Activated CD4-positive, alpha-beta memory T cell treated with anti-CD3 and anti-CD28 coated beads for 36 hours (primary cell): ENCODE measurements at regions not wholly inside any gene's neighbourhood (a gene's known extent, or its start where the extent isn't known, plus 50 kb on each side); places are given as distances from the start of the nearest gene placed in this dataset.

Experiments used
- CTCF ChIA-PET: fragments of 350-600 bp; sonication (Branson Sonifier 250); formaldehyde crosslinking; loops from one replicate; lab custom pipeline; 2021; ENCODE audit warnings: antibody characterized with exemption, inconsistent platforms; lab: Charles Lee
- POLR2A ChIA-PET: fragments of 350-600 bp; sonication (Branson Sonifier 250); formaldehyde crosslinking; loops from one replicate; lab custom pipeline; 2021; ENCODE audit warnings: antibody characterized with exemption; lab: Charles Lee
- DNase-seq: peaks from one replicate; pipeline ENCODE4 v3.0.0-alpha.2; 2020
- H3K27ac Mint-ChIP-seq: one replicate; pipeline ENCODE4 v1.8.0; 2021; ENCODE audit warnings: mixed read lengths
- H3K27me3 Mint-ChIP-seq: one replicate; pipeline ENCODE4 v1.8.0; 2021; ENCODE audit warnings: mixed read lengths
- H3K36me3 Mint-ChIP-seq: one replicate; pipeline ENCODE4 v1.8.0; 2021; ENCODE audit warnings: mixed read lengths
- H3K4me1 Mint-ChIP-seq: one replicate; pipeline ENCODE4 v1.8.0; 2021; ENCODE audit warnings: low read depth, mixed read lengths
- H3K4me3 Mint-ChIP-seq: one replicate; pipeline ENCODE4 v1.8.0; 2021; ENCODE audit warnings: mild to moderate bottlenecking, mixed read lengths
- H3K9me3 Mint-ChIP-seq: one replicate; pipeline ENCODE4 v1.8.0; 2021; ENCODE audit warnings: mixed read lengths
- intact Hi-C: fragments of 100-400 bp; cut with micrococcal nuclease; formaldehyde crosslinking; loops from one replicate; pipeline ENCODE4 v1.15.1; 2023

- intact Hi-C loops: no loop called here
- POLR2A ChIA-PET: no interaction called here
- Mint-ChIP-seq H3K4me3 (no peak overlapping the region), H3K9me3 (peaks cover 2% of the 10 kb centered on the region), H3K36me3 (no peaks in the 10 kb centered on the region), H3K4me1 (no peaks in the 10 kb centered on the region), H3K27me3 (no peaks in the 10 kb centered on the region), H3K27ac (no peak overlapping the region)
- CTCF ChIA-PET: no interaction called here
- no peak for DNase-seq
Measured at GRCh38 chr4:67048530-67048929, 496.8 kb downstream of the CENPC start.

GRCh38 chr4:67040315-67040714 is 505.0 kb downstream of the CENPC start:
- H3K36me3 Mint-ChIP-seq: no peaks in the 10 kb centered on the region
- H3K27me3 Mint-ChIP-seq: no peaks in the 10 kb centered on the region
- H3K9me3 Mint-ChIP-seq: peaks cover 2% of the 10 kb centered on the region
- no peak overlapping the region for H3K27ac Mint-ChIP-seq
- DNase-seq: no peak
- H3K4me3 Mint-ChIP-seq: no peak overlapping the region
- ChIA-PET CTCF (no interaction called here), POLR2A (no interaction called here)
- H3K4me1 Mint-ChIP-seq: no peaks in the 10 kb centered on the region
- intact Hi-C loops: no loop called here

- peaks cover 2% of the 10 kb centered on the region for H3K9me3 Mint-ChIP-seq
- intact Hi-C loops: no loop called here
- DNase-seq: no peak
- no peak overlapping the region for H3K4me3 Mint-ChIP-seq
- H3K36me3 Mint-ChIP-seq: no peaks in the 10 kb centered on the region
- H3K27ac Mint-ChIP-seq: no peak overlapping the region
- no peaks in the 10 kb centered on the region for H3K27me3 Mint-ChIP-seq
- ChIA-PET POLR2A (no interaction called here), CTCF (no interaction called here)
- H3K4me1 Mint-ChIP-seq: no peaks in the 10 kb centered on the region
Measured at GRCh38 chr4:67038228-67038566, 507.1 kb downstream of the CENPC start.

GRCh38 chr4:67037504-67038227 is 507.6 kb downstream of the CENPC start:
- ChIA-PET CTCF (no interaction called here), POLR2A (no interaction called here)
- no peaks in the 10 kb centered on the region for H3K27me3 Mint-ChIP-seq
- DNase-seq: no peak
- peaks cover 2% of the 10 kb centered on the region for H3K9me3 Mint-ChIP-seq
- intact Hi-C loops: no loop called here
- H3K4me1 Mint-ChIP-seq: no peaks in the 10 kb centered on the region
- H3K36me3 Mint-ChIP-seq: no peaks in the 10 kb centered on the region
- no peak overlapping the region for H3K27ac Mint-ChIP-seq
- no peak overlapping the region for H3K4me3 Mint-ChIP-seq

- no peak overlapping the region for H3K27ac Mint-ChIP-seq
- no peak overlapping the region for H3K4me3 Mint-ChIP-seq
- peaks cover 2% of the 10 kb centered on the region for H3K9me3 Mint-ChIP-seq
- POLR2A ChIA-PET: no interaction called here
- no peak for DNase-seq
- intact Hi-C loops: no loop called here
- H3K27me3 Mint-ChIP-seq: no peaks in the 10 kb centered on the region
- H3K36me3 Mint-ChIP-seq: no peaks in the 10 kb centered on the region
- no peaks in the 10 kb centered on the region for H3K4me1 Mint-ChIP-seq
- CTCF ChIA-PET: no interaction called here
Measured at GRCh38 chr4:67036791-67037190, 508.5 kb downstream of the CENPC start.

GRCh38 chr4:67035986-67036385 is 509.3 kb downstream of the CENPC start:
- peaks cover 2% of the 10 kb centered on the region for H3K9me3 Mint-ChIP-seq
- ChIA-PET POLR2A (no interaction called here), CTCF (no interaction called here)
- no peaks in the 10 kb centered on the region for H3K27me3 Mint-ChIP-seq
- H3K4me1 Mint-ChIP-seq: no peaks in the 10 kb centered on the region
- H3K4me3 Mint-ChIP-seq: no peak overlapping the region
- no peak overlapping the region for H3K27ac Mint-ChIP-seq
- intact Hi-C loops: no loop called here
- DNase-seq: no peak
- no peaks in the 10 kb centered on the region for H3K36me3 Mint-ChIP-seq

- no peak overlapping the region for H3K4me3 Mint-ChIP-seq
- ChIA-PET POLR2A (no interaction called here), CTCF (no interaction called here)
- no peaks in the 10 kb centered on the region for H3K27me3 Mint-ChIP-seq
- H3K9me3 Mint-ChIP-seq: peaks cover 2% of the 10 kb centered on the region
- H3K36me3 Mint-ChIP-seq: no peaks in the 10 kb centered on the region
- H3K27ac Mint-ChIP-seq: no peak overlapping the region
- intact Hi-C loops: no loop called here
- no peak for DNase-seq
- no peaks in the 10 kb centered on the region for H3K4me1 Mint-ChIP-seq
Measured at GRCh38 chr4:67035501-67035900, 509.8 kb downstream of the CENPC start.

- H3K9me3 Mint-ChIP-seq: no peaks in the 10 kb centered on the region
- H3K27me3 Mint-ChIP-seq: no peaks in the 10 kb centered on the region
- no peaks in the 10 kb centered on the region for H3K36me3 Mint-ChIP-seq
- no peak for DNase-seq
- ChIA-PET POLR2A (interaction anchor here (0.6 kb wide), 1 partner anchor 44 kb away, joined by 3 read pairs; no protein-coding TSS in a partner anchor), CTCF (interaction anchor here (0.6 kb wide), 1 partner anchor 205 kb away, joined by 3 read pairs; no protein-coding TSS in a partner anchor)
- H3K27ac Mint-ChIP-seq: no peak overlapping the region
- H3K4me1 Mint-ChIP-seq: no peaks in the 10 kb centered on the region
- intact Hi-C loops: no loop called here
- no peak overlapping the region for H3K4me3 Mint-ChIP-seq
Measured at GRCh38 chr4:67030636-67031035, 514.7 kb downstream of the CENPC start.

GRCh38 chr4:67020438-67020797 is 524.9 kb downstream of the CENPC start:
- Mint-ChIP-seq H3K4me3 (no peak overlapping the region), H3K4me1 (no peaks in the 10 kb centered on the region), H3K27ac (no peak overlapping the region), H3K9me3 (peaks cover 12% of the 10 kb centered on the region), H3K36me3 (no peaks in the 10 kb centered on the region), H3K27me3 (no peaks in the 10 kb centered on the region)
- intact Hi-C loops: no loop called here
- no peak for DNase-seq
- POLR2A ChIA-PET: no interaction called here
- CTCF ChIA-PET: no interaction called here

- Mint-ChIP-seq H3K36me3 (no peaks in the 10 kb centered on the region), H3K4me1 (no peaks in the 10 kb centered on the region), H3K27me3 (no peaks in the 10 kb centered on the region), H3K4me3 (no peak overlapping the region), H3K27ac (no peak overlapping the region), H3K9me3 (peaks cover 13% of the 10 kb centered on the region)
- POLR2A ChIA-PET: no interaction called here
- CTCF ChIA-PET: no interaction called here
- DNase-seq: no peak
- intact Hi-C loops: no loop called here
Measured at GRCh38 chr4:67019686-67020437, 525.4 kb downstream of the CENPC start.

- Mint-ChIP-seq H3K4me3 (no peak overlapping the region), H3K9me3 (peaks cover 26% of the 10 kb centered on the region), H3K27ac (no peak overlapping the region), H3K27me3 (no peaks in the 10 kb centered on the region), H3K4me1 (no peaks in the 10 kb centered on the region), H3K36me3 (no peaks in the 10 kb centered on the region)
- ChIA-PET CTCF (no interaction called here), POLR2A (no interaction called here)
- DNase-seq: no peak
- intact Hi-C loops: no loop called here
Measured at GRCh38 chr4:67014592-67014991, 530.7 kb downstream of the CENPC start.

- Mint-ChIP-seq H3K36me3 (no peaks in the 10 kb centered on the region), H3K27ac (no peak overlapping the region)
Measured at GRCh38 chr4:67006791-67007190, 538.5 kb downstream of the CENPC start.

GRCh38 chr4:66991521-66991920 is 553.8 kb downstream of the CENPC start:
- Mint-ChIP-seq H3K9me3 (peaks cover 22% of the 10 kb centered on the region), H3K27me3 (no peaks in the 10 kb centered on the region), H3K4me1 (no peaks in the 10 kb centered on the region), H3K27ac (no peak overlapping the region), H3K4me3 (no peak overlapping the region), H3K36me3 (no peaks in the 10 kb centered on the region)
- DNase-seq: no peak
- ChIA-PET POLR2A (no interaction called here), CTCF (interaction anchor here (0.6 kb wide), 1 partner anchor 8 kb away, joined by 5 read pairs; no protein-coding TSS in a partner anchor)
- intact Hi-C loops: no loop called here

More at GRCh38 chr4:67006791-67007190, 538.5 kb downstream of the CENPC start:
- no peak overlapping the region for H3K4me3 Mint-ChIP-seq
- DNase-seq: no peak
- POLR2A ChIA-PET: no interaction called here
- CTCF ChIA-PET: no interaction called here
- intact Hi-C loops: no loop called here
- no peaks in the 10 kb centered on the region for H3K4me1 Mint-ChIP-seq
- no peaks in the 10 kb centered on the region for H3K27me3 Mint-ChIP-seq
- H3K9me3 Mint-ChIP-seq: peaks cover 3% of the 10 kb centered on the region
